Nephron (organoid): ENCODE measurements at regions not wholly inside any gene's neighbourhood (a gene's known extent, or its start where the extent isn't known, plus 50 kb on each side); places are given as distances from the start of the nearest gene placed in this dataset.

ENCODE experiments used
- H3K27ac Mint-ChIP-seq, 3 experiments: 2 replicates each; pipeline ENCODE4 v1.8.0; 2020; ENCODE audit warnings: mixed read lengths in 3 of 3, mild to moderate bottlenecking in 2 of 3, moderate library complexity in 1 of 3
- H3K27me3 Mint-ChIP-seq: 2 replicates; pipeline ENCODE4 v1.8.0; 2021; ENCODE audit warnings: low read depth, mild to moderate bottlenecking, moderate library complexity, mixed read lengths
- H3K36me3 Mint-ChIP-seq: 2 replicates; pipeline ENCODE4 v1.8.0; 2020; ENCODE audit warnings: low read depth, mixed read lengths
- H3K4me1 Mint-ChIP-seq: 2 replicates; pipeline ENCODE4 v1.8.0; 2020; ENCODE audit warnings: mixed read lengths
- H3K4me3 Mint-ChIP-seq, 3 experiments: 2 replicates each; pipeline ENCODE4 v1.8.0; 2020; ENCODE audit warnings: mild to moderate bottlenecking in 3 of 3, mixed read lengths in 3 of 3, moderate library complexity in 2 of 3
- H3K9me3 Mint-ChIP-seq: 2 replicates; pipeline ENCODE4 v1.8.0; 2020; ENCODE audit warnings: mixed read lengths
- CTCF ChIP-seq, 3 experiments: fragments of 200-600 bp; sonication (generic); IDR thresholded peaks; one replicate each; pipeline ENCODE4 v1.5.0; 2021; ENCODE audit warnings: antibody characterized with exemption in 3 of 3; ENCODE audit not compliant: unreplicated experiment in 3 of 3

- Mint-ChIP-seq H3K27me3 (peaks cover 12% of the 10 kb centered on the region), H3K27ac (peak overlapping the region; percentile 76 to 91 (median 91)), H3K36me3 (no peaks in the 10 kb centered on the region), H3K4me1 (peaks cover 37% of the 10 kb centered on the region), H3K4me3 (peak overlapping the region in 1 of 3 experiments; percentile 2), H3K9me3 (no peaks in the 10 kb centered on the region)
- no peak for TF ChIP-seq CTCF (IDR thresholded peaks at IDR 0.05; ENCODE audit: unreplicated experiment in 3 of 3)
These were observed 241.9 kb downstream of the UQCRFS1 start for GRCh38 chr19:28971049-28971448.

- Mint-ChIP-seq H3K4me3 (no peak overlapping the region), H3K4me1 (peaks cover 37% of the 10 kb centered on the region), H3K9me3 (no peaks in the 10 kb centered on the region), H3K36me3 (no peaks in the 10 kb centered on the region), H3K27me3 (peaks cover 12% of the 10 kb centered on the region), H3K27ac (peak overlapping the region in 2 of 3 experiments; percentile 24 to 50)
- TF ChIP-seq CTCF (IDR thresholded peaks at IDR 0.05; ENCODE audit: unreplicated experiment in 3 of 3), result no peak
These were observed 244.2 kb downstream of the UQCRFS1 start for GRCh38 chr19:28968721-28969120.

- Mint-ChIP-seq H3K27me3 (peaks cover 8% of the 10 kb centered on the region), H3K9me3 (no peaks in the 10 kb centered on the region), H3K4me3 (no peak overlapping the region), H3K27ac (peak overlapping the region in 2 of 3 experiments; percentile 38 to 82), H3K36me3 (no peaks in the 10 kb centered on the region), H3K4me1 (peaks cover 27% of the 10 kb centered on the region)
- no peak for TF ChIP-seq CTCF (IDR thresholded peaks at IDR 0.05; ENCODE audit: unreplicated experiment in 3 of 3)
These were observed 246.1 kb downstream of the UQCRFS1 start for GRCh38 chr19:28966737-28967399.

GRCh38 chr19:28964500-28964899 is 248.5 kb downstream of the UQCRFS1 start:
- no peak for TF ChIP-seq CTCF (IDR thresholded peaks at IDR 0.05; ENCODE audit: unreplicated experiment in 3 of 3)
- Mint-ChIP-seq H3K27ac (peak overlapping the region in 1 of 3 experiments; percentile 48), H3K4me1 (peaks cover 14% of the 10 kb centered on the region), H3K27me3 (peaks cover 6% of the 10 kb centered on the region), H3K4me3 (no peak overlapping the region), H3K9me3 (no peaks in the 10 kb centered on the region), H3K36me3 (no peaks in the 10 kb centered on the region)

GRCh38 chr19:28963486-28964250 is 249.3 kb downstream of the UQCRFS1 start:
- Mint-ChIP-seq H3K4me3 (no peak overlapping the region), H3K4me1 (peaks cover 10% of the 10 kb centered on the region), H3K36me3 (no peaks in the 10 kb centered on the region), H3K9me3 (peaks cover 3% of the 10 kb centered on the region), H3K27me3 (no peaks in the 10 kb centered on the region), H3K27ac (peak overlapping the region in 1 of 3 experiments; percentile 80)
- no peak for TF ChIP-seq CTCF (IDR thresholded peaks at IDR 0.05; ENCODE audit: unreplicated experiment in 3 of 3)
